DOHH2 (cell line): ENCODE measurements at regions not wholly inside any gene's neighbourhood (a gene's known extent, or its start where the extent isn't known, plus 50 kb on each side); places are given as distances from the start of the nearest gene placed in this dataset.

Source experiments
- EZH2phosphoT487 ChIP-seq: fragments of 200-600 bp; sonication (generic); IDR thresholded peaks from 2 replicates; pipeline ENCODE4 v1.6.1; 2017; ENCODE audit warnings: borderline replicate concordance, mild to moderate bottlenecking, antibody characterized with exemption, low read length, moderate library complexity, mixed read lengths
- TF ChIP-seq, protein P1 (sequence below): fragments of 200-600 bp; sonication (generic); IDR thresholded peaks from one replicate; pipeline ENCODE4 v1.5.1; 2014; ENCODE audit warnings: antibody characterized with exemption, mild to moderate bottlenecking, low read depth, low read length; ENCODE audit not compliant: poor library complexity, severe bottlenecking

DNA sequence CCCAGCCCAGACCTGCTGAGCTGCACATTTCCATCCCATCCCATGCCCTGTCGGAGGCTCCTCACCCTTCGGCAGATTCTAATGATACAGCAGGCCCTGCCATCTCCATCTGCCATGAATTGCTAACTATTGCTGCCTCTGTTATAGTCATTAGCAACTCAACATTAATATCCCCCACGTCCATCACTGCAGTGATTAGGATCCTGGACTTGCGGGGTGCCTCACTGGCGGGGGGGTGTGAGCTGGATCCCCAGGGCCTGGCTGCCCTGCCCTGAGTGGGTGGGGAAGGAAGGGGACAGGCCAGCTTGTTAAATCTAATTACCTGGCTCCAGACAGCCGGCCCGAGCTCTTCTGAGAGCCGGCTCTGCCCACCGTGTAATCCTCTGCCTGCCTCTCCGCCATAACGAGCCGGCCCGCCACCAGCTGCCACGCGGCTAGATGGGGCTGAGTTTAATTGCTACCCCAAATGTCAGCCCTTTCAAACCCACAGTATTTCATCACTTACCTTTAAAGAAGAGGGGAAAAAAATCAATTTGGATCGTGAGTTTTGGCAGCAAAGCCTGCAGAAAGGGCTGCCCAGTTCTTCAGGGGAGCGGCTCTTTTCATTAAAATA is 227.3 kb upstream of the CSF3R start:
- TF ChIP-seq, protein P1, sequence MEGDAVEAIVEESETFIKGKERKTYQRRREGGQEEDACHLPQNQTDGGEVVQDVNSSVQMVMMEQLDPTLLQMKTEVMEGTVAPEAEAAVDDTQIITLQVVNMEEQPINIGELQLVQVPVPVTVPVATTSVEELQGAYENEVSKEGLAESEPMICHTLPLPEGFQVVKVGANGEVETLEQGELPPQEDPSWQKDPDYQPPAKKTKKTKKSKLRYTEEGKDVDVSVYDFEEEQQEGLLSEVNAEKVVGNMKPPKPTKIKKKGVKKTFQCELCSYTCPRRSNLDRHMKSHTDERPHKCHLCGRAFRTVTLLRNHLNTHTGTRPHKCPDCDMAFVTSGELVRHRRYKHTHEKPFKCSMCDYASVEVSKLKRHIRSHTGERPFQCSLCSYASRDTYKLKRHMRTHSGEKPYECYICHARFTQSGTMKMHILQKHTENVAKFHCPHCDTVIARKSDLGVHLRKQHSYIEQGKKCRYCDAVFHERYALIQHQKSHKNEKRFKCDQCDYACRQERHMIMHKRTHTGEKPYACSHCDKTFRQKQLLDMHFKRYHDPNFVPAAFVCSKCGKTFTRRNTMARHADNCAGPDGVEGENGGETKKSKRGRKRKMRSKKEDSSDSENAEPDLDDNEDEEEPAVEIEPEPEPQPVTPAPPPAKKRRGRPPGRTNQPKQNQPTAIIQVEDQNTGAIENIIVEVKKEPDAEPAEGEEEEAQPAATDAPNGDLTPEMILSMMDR: no peak
- no peak for TF ChIP-seq EZH2phosphoT487
